HL-60 (cell line): ENCODE measurements at regions not wholly inside any gene's neighbourhood (a gene's known extent, or its start where the extent isn't known, plus 50 kb on each side); places are given as distances from the start of the nearest gene placed in this dataset.

Experiments used
- CTCF ChIP-seq: IDR thresholded peaks from one replicate; pipeline ENCODE4 v1.5.1; 2011; ENCODE audit warnings: low read length, control low read depth, inconsistent platforms; ENCODE audit not compliant: insufficient read depth
- GABPA ChIP-seq: IDR thresholded peaks from 2 replicates; pipeline ENCODE4 v1.6.1; 2012; ENCODE audit warnings: low read depth
- POLR2AphosphoS5 ChIP-seq: IDR thresholded peaks from 2 replicates; pipeline ENCODE4 v1.6.1; 2012; ENCODE audit warnings: low read depth
- REST ChIP-seq: IDR thresholded peaks from 2 replicates; pipeline ENCODE4 v1.6.1; 2012; ENCODE audit warnings: low read depth; ENCODE audit not compliant: insufficient replicate concordance
- SPI1 ChIP-seq: IDR thresholded peaks from 2 replicates; pipeline ENCODE4 v1.6.1; 2012; ENCODE audit warnings: low read depth, mild to moderate bottlenecking, borderline replicate concordance

- no peak for TF ChIP-seq CTCF
- no peak for TF ChIP-seq POLR2AphosphoS5
- no peak for TF ChIP-seq GABPA
- no peak for TF ChIP-seq SPI1
- no peak for TF ChIP-seq REST
Observed at GRCh38 chrX:20585782-20586181, 319.1 kb upstream of the RPS6KA3 start.
